ENCODE measurements at regions not wholly inside any gene's neighbourhood (a gene's known extent, or its start where the extent isn't known, plus 50 kb on each side); places are given as distances from the start of the nearest gene placed in this dataset.

- Histone ChIP-seq H2AFZ (no peak overlapping the region), H3K4me1 (peaks cover 2% of the 10 kb centered on the region), H3K4me3 (ENCODE audit: low read depth, low read length) (no peak overlapping the region), H3K9me3 (ENCODE audit: control insufficient read depth, low read length) (no peaks in the 10 kb centered on the region), H3K9ac (no peak overlapping the region), H3K36me3 (ENCODE audit: control insufficient read depth, insufficient read depth, low read length) (no peaks in the 10 kb centered on the region), H3K4me2 (ENCODE audit: low read length) (no peak overlapping the region), H3K27ac (no peak overlapping the region), H3K79me2 (no peaks in the 10 kb centered on the region), H3K27me3 (ENCODE audit: control insufficient read depth, insufficient read depth, low read length) (no peaks in the 10 kb centered on the region)
- TF ChIP-seq, protein P1, sequence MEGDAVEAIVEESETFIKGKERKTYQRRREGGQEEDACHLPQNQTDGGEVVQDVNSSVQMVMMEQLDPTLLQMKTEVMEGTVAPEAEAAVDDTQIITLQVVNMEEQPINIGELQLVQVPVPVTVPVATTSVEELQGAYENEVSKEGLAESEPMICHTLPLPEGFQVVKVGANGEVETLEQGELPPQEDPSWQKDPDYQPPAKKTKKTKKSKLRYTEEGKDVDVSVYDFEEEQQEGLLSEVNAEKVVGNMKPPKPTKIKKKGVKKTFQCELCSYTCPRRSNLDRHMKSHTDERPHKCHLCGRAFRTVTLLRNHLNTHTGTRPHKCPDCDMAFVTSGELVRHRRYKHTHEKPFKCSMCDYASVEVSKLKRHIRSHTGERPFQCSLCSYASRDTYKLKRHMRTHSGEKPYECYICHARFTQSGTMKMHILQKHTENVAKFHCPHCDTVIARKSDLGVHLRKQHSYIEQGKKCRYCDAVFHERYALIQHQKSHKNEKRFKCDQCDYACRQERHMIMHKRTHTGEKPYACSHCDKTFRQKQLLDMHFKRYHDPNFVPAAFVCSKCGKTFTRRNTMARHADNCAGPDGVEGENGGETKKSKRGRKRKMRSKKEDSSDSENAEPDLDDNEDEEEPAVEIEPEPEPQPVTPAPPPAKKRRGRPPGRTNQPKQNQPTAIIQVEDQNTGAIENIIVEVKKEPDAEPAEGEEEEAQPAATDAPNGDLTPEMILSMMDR (IDR thresholded peaks at IDR 0.05): no peak
Measured at GRCh38 chr4:24657768-24658617, 73.6 kb upstream of the DHX15 start.

DNA sequence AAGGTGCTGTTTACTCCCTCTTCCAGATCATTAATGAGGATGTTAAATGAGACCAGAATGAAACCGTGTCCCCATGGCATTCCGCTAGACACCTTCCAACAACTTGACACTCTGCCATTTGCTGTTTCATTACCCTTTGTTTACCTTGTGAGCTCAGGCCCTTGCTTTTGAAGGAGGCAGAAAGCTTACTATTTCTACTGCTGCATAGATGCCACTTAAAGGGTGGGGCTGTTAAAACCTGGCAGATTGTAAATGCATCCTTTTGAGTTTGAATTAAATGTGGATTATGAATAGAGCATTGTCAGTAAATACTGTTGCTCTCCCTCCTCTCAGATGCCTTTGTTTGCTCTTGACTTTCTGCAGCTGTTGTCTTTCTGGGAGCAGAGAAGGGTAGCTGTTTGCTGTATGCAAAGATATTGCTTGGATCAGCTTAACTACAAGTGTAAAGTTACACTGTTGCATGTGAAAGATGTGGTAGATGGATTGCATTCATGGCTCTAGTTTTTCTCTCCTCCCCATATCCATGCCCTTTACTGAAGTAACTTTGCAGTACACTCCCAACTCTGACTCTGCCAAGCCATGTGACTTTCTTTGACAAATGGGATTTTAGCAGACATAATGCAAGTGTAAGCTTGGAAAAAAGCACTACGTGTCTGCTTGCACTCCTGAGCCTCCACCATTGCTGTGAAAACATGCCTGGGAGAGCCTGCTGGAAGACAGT, 75.0 kb upstream of the DHX15 start:
- no peak overlapping the region for H3K27ac ChIP-seq

GRCh38 chr4:24662056-24662455, 77.7 kb upstream of the DHX15 start:
- Histone ChIP-seq H3K9me3 (ENCODE audit: control insufficient read depth, low read length) (no peaks in the 10 kb centered on the region), H2AFZ (no peak overlapping the region), H3K36me3 (ENCODE audit: control insufficient read depth, insufficient read depth, low read length) (no peaks in the 10 kb centered on the region), H3K4me3 (ENCODE audit: low read depth, low read length) (no peak overlapping the region), H3K79me2 (no peaks in the 10 kb centered on the region), H3K4me1 (peaks cover 2% of the 10 kb centered on the region), H3K9ac (no peak overlapping the region), H3K27ac (no peak overlapping the region), H3K4me2 (ENCODE audit: low read length) (no peak overlapping the region), H3K27me3 (ENCODE audit: control insufficient read depth, insufficient read depth, low read length) (no peaks in the 10 kb centered on the region)
- TF ChIP-seq, protein P1 (IDR thresholded peaks at IDR 0.05): no peak

More for the DNA sequence above, 75.0 kb upstream of the DHX15 start:
- no peaks in the 10 kb centered on the region for H3K9me3 ChIP-seq (ENCODE audit: control insufficient read depth, low read length)
- H2AFZ ChIP-seq: no peak overlapping the region
- H3K9ac ChIP-seq: no peak overlapping the region
- H3K36me3 ChIP-seq (ENCODE audit: control insufficient read depth, insufficient read depth, low read length): no peaks in the 10 kb centered on the region
- TF ChIP-seq, protein P1 (IDR thresholded peaks at IDR 0.05): no peak
- H3K27me3 ChIP-seq (ENCODE audit: control insufficient read depth, insufficient read depth, low read length): no peaks in the 10 kb centered on the region
- no peaks in the 10 kb centered on the region for H3K79me2 ChIP-seq
- no peak overlapping the region for H3K4me2 ChIP-seq (ENCODE audit: low read length)
- no peak overlapping the region for H3K4me3 ChIP-seq (ENCODE audit: low read depth, low read length)
- peaks cover 2% of the 10 kb centered on the region for H3K4me1 ChIP-seq

DNA sequence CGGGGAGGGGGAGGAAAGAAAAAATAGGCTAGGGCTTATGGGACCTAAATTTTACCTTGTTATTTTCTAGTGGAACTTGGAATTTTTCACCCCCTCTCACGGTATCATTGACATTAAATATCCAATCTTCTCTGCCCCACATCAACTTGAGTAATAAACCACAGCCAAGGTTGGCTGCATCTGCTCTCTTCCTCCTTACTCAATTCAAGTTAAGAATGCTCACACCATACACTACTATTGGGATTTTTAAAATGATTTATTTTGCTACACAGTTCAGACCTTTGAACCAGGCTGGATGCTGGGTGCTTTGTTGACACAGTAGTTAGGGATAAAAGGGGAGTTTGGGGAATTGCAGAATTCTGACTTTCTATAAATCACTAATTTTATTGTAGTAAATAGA, 78.2 kb upstream of the DHX15 start:
- Histone ChIP-seq H3K4me1 (peaks cover 2% of the 10 kb centered on the region), H3K79me2 (no peaks in the 10 kb centered on the region), H3K9ac (no peak overlapping the region), H3K4me2 (ENCODE audit: low read length) (no peak overlapping the region), H2AFZ (no peak overlapping the region), H3K27me3 (ENCODE audit: control insufficient read depth, insufficient read depth, low read length) (no peaks in the 10 kb centered on the region), H3K36me3 (ENCODE audit: control insufficient read depth, insufficient read depth, low read length) (no peaks in the 10 kb centered on the region), H3K4me3 (ENCODE audit: low read depth, low read length) (no peak overlapping the region), H3K27ac (no peak overlapping the region), H3K9me3 (ENCODE audit: control insufficient read depth, low read length) (no peaks in the 10 kb centered on the region)
- TF ChIP-seq, protein P1 (IDR thresholded peaks at IDR 0.05): no peak
